Natural killer cell treated with Interleukin-12 subunit alpha and Interleukin-12 subunit beta and Interleukin-15 and Interleukin-18, amount 100 ng/mL, for 72 hours (primary cell): ENCODE measurements at regions not wholly inside any gene's neighbourhood (a gene's known extent, or its start where the extent isn't known, plus 50 kb on each side); places are given as distances from the start of the nearest gene placed in this dataset.

Source experiments
- ATAC-seq, 2 donors: fragments of 150-1000 bp; cut with Tn5 transposase in 1 of 2; sonication (Bioruptor Pico), chemical (Tn5 transposase) in 1 of 2; 2 replicates each; pipeline ENCODE4 v1.10.0; 2021
- DNase-seq: peaks from one replicate; pipeline ENCODE4 v3.0.0; 2022; ENCODE audit warnings: low spot score
- H3K27ac Mint-ChIP-seq, 2 donors: 1 replicate in 1 of 2; 2 replicates in 1 of 2; pipeline ENCODE4 v1.8.0; 2022; ENCODE audit warnings: mixed read lengths in 2 of 2, mild to moderate bottlenecking in 1 of 2, moderate library complexity in 1 of 2
- H3K27me3 Mint-ChIP-seq, 2 donors: 1 replicate in 1 of 2; 2 replicates in 1 of 2; pipeline ENCODE4 v1.8.0; 2022; ENCODE audit warnings: mixed read lengths in 2 of 2
- H3K36me3 Mint-ChIP-seq: one replicate; pipeline ENCODE4 v1.8.0; 2022; ENCODE audit warnings: mixed read lengths
- H3K4me1 Mint-ChIP-seq, 2 donors: 1 replicate in 1 of 2; 2 replicates in 1 of 2; pipeline ENCODE4 v1.8.0; 2022; ENCODE audit warnings: low read depth in 2 of 2, mixed read lengths in 2 of 2, mild to moderate bottlenecking in 1 of 2
- H3K4me3 Mint-ChIP-seq: one replicate; pipeline ENCODE4 v1.8.0; 2022; ENCODE audit warnings: mixed read lengths
- H3K9me3 Mint-ChIP-seq: 2 replicates; pipeline ENCODE4 v1.8.0; 2022; ENCODE audit warnings: mixed read lengths

DNA sequence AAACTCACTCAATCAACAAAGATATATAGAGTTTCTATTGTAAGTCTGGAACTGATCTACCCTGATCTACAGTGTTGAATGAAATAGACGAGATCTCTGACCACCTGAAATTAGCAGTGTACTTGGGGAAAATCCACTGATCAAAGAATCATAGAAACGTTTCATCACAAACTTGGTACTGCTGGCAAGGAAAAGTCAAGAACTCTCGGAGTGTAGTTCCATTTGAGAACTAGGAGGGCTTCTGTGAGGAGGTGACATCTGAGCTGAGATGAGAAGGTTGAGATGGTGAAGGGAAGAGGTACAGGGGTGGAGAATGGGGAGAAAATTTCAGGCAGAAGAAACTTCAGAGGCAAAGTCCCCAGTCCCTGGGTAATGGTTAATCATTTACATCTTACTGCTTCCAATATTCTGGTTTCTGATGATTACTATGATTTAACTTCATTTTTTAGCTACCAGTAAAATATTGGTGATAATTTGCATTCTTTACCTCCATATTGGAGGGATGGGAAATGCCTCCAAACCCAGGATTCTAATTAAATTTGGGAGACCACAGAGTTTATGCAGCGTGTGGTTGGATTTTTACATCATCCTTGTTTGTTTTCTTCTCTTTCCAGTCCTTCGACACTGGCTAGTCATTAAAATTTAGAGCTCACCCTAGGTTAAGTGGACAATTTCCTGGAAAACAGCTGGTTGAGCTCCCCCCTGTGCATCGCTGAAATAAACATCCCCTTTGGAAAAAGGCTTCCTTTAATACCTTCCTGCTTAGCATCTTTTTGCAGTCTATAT is 191.9 kb downstream of the BCAS1 start:
- Mint-ChIP-seq H3K4me1 (peaks cover 30 to 40% of the 10 kb centered on the region in 2 donors), H3K27ac (peak overlapping the region in 1 of 2 donors; percentile 80), H3K36me3 (no peaks in the 10 kb centered on the region), H3K4me3 (peak overlapping the region; percentile 50), H3K27me3 (no peaks in the 10 kb centered on the region), H3K9me3 (peaks cover 5% of the 10 kb centered on the region)
- ATAC-seq = no peak
- no peak for DNase-seq

DNA sequence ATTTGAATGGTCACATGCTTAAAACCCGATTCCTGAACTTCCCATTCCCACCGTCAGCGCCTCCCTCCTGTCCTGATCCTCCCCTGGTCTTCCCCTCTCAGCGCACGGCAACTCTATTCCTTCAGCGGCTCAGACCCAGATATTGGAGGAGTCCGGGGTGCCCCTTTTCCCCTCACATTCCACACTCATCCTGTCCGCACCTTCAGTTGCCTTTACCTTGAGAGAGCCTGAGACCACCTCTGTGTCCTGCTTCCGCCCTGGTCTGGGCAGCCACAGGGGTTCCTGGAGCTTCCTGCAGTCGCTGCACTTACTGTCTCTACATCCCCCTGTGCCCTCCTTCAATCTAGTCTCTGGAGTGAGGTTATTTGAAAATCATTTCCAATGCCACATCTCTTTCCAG is 193.4 kb downstream of the BCAS1 start:
- no peaks in the 10 kb centered on the region for H3K36me3 Mint-ChIP-seq
- peaks cover 39 to 55% of the 10 kb centered on the region in 2 donors for H3K4me1 Mint-ChIP-seq
- no peaks in the 10 kb centered on the region for H3K9me3 Mint-ChIP-seq
- H3K4me3 Mint-ChIP-seq = no peak overlapping the region
- peak overlapping the region; percentile 27 to 80 for H3K27ac Mint-ChIP-seq
- ATAC-seq = no peak
- no peak for DNase-seq
- H3K27me3 Mint-ChIP-seq = no peaks in the 10 kb centered on the region

DNA sequence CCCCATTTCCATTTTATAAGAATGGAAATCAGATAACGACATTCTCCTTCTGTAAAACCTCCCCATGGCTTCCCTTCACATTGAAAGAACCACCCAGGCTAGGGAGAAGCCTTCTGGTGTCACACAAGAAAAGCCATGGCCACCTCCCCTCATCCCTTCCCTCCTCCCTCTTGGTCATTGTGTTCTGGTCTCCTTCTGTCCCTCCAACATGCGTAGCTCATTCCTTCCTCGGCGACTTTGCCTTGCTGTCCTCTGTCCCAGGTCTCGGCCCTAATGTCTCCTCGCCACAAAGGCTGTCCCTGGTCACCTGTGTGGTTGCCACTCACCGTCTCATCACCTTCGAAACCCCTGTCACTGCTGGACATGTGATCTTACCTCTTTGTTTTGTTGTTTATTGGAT is 193.9 kb downstream of the BCAS1 start:
- H3K4me1 Mint-ChIP-seq = peaks cover 42 to 60% of the 10 kb centered on the region in 2 donors
- H3K9me3 Mint-ChIP-seq = no peaks in the 10 kb centered on the region
- DNase-seq (no peak), ATAC-seq (no peak)
- H3K27me3 Mint-ChIP-seq = no peaks in the 10 kb centered on the region
- H3K36me3 Mint-ChIP-seq = no peaks in the 10 kb centered on the region
- H3K27ac Mint-ChIP-seq = peak overlapping the region in 1 of 2 donors; percentile 27
- H3K4me3 Mint-ChIP-seq = no peak overlapping the region

DNA sequence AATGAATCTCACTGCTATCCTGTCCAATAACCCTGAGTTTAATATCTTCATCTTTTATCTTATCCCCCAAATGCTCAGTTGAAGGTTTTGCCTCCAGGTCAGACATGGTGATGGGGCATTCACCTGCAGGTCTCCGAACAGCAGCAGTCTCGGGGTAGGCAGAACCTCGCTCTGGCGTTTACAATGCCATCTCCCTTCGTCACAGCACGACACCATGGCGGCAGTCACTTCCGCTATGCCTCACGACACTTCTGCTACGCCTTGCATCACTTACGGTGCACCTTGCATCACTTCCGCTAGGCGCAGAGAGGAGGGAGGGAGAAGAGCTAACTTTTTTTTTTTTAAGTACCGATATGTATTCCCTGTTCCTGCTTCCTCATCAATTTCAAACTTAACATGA is 194.9 kb downstream of the BCAS1 start:
- DNase-seq (no peak), ATAC-seq (no peak)
- no peaks in the 10 kb centered on the region for H3K36me3 Mint-ChIP-seq
- H3K9me3 Mint-ChIP-seq = no peaks in the 10 kb centered on the region
- H3K27me3 Mint-ChIP-seq = no peaks in the 10 kb centered on the region
- peak overlapping the region in 1 of 2 donors; percentile 14 for H3K27ac Mint-ChIP-seq
- peaks cover 43 to 64% of the 10 kb centered on the region in 2 donors for H3K4me1 Mint-ChIP-seq
- no peak overlapping the region for H3K4me3 Mint-ChIP-seq

DNA sequence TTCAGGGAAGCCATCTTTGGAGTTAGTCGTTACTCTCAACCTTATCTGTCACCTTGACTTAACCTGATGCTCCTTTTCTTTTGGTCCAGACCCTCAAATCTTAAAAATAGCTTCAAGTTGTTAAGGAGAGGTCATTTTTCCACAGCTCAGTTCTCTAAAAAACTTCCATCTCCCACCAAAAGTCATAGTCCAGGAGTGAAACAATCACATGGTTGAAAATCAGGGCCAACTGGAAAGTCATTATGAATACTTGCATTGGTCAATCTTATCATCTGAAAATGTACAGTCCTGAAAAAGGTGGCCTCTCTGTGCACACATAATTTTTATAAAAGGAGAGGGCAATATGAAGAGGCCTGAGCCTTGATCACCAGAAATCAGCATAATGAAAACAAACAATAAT is 195.7 kb downstream of the BCAS1 start:
- Mint-ChIP-seq H3K27me3 (no peaks in the 10 kb centered on the region), H3K9me3 (no peaks in the 10 kb centered on the region), H3K27ac (no peak overlapping the region), H3K36me3 (no peaks in the 10 kb centered on the region), H3K4me1 (peaks cover 43 to 64% of the 10 kb centered on the region in 2 donors), H3K4me3 (no peak overlapping the region)
- ATAC-seq = no peak
- DNase-seq = no peak

DNA sequence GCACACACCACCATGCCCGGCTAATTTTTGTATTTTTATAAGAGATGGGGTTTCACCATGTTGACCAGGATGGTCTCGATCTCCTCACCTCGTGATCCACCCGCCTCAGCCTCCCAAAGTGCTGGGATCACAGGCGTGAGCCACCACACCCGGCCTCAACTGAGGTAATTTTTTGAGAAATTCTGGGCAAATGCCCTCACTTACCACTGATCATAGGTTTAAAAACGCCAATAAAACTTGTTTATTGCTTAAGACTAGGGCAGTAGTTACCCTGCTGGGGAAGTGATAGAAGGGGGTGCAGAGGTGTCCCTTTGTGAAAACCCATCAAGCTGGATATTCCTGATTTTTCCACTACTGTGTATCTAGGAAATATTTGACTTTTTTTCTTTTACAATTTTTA is 196.3 kb downstream of the BCAS1 start:
- Mint-ChIP-seq H3K27ac (no peak overlapping the region), H3K36me3 (no peaks in the 10 kb centered on the region), H3K4me3 (no peak overlapping the region), H3K27me3 (no peaks in the 10 kb centered on the region), H3K4me1 (peaks cover 43 to 64% of the 10 kb centered on the region in 2 donors), H3K9me3 (no peaks in the 10 kb centered on the region)
- ATAC-seq (no peak), DNase-seq (no peak)

DNA sequence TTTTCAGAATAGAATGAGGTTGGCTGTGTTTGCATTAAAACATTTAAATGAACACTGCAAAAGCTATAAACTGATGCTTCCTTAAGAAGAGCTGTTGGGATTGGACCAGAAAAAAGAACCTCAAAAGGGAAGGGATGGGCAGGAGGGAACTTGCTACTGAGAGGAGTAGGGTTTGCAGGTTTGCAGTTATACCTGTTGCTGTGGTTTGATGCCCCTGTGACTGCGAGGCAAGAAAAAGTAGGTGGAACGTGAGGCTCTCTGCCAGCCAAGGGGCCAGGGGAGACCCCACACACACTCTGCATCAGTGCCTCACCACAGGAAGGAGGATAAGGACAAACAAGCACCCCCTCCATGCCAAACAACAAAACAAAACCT is 197.2 kb downstream of the BCAS1 start:
- DNase-seq (no peak), ATAC-seq (no peak)
- Mint-ChIP-seq H3K4me1 (peaks cover 36 to 56% of the 10 kb centered on the region in 2 donors), H3K9me3 (no peaks in the 10 kb centered on the region), H3K36me3 (no peaks in the 10 kb centered on the region), H3K4me3 (peak overlapping the region; percentile 79), H3K27ac (peak overlapping the region; percentile 85 to 93), H3K27me3 (no peaks in the 10 kb centered on the region)

DNA sequence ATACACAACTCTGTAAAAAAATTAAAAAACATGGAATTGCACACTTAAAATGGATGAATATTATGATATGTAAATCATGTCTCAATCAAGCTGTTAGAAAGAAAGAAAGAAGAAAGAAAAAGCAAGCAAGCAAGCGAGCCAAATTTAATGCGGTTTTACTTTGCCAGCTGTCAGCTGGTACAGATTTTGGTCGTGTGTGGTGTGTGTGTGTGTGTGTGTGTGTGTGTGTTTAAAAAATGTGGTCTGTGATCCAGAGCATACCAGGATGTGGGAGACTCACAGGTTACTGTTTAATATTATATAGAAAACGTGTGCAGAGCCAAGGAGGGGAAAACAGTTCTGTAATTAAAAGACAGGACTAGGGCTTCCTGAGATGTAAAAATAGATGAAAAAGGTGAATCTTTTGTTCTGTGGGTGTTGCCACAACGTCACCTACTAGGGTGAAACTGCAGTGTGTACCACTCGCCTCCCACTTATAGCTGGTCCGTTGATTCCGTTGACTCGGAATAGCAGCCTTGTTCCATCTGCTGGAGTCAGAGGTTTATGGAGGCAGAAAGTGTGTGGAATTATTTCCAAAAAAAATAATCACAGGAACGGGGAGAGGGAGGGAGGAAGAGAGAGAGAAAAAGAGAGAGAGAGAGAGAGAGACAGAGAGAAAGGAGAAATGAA is 197.7 kb downstream of the BCAS1 start:
- no peak for DNase-seq
- peak overlapping the region; percentile 85 to 93 for H3K27ac Mint-ChIP-seq
- peak overlapping the region; percentile 79 for H3K4me3 Mint-ChIP-seq
- no peaks in the 10 kb centered on the region for H3K27me3 Mint-ChIP-seq
- H3K9me3 Mint-ChIP-seq = no peaks in the 10 kb centered on the region
- peak in 1 of 2 donors; percentile 57 for ATAC-seq
- peaks cover 36 to 55% of the 10 kb centered on the region in 2 donors for H3K4me1 Mint-ChIP-seq
- no peaks in the 10 kb centered on the region for H3K36me3 Mint-ChIP-seq

DNA sequence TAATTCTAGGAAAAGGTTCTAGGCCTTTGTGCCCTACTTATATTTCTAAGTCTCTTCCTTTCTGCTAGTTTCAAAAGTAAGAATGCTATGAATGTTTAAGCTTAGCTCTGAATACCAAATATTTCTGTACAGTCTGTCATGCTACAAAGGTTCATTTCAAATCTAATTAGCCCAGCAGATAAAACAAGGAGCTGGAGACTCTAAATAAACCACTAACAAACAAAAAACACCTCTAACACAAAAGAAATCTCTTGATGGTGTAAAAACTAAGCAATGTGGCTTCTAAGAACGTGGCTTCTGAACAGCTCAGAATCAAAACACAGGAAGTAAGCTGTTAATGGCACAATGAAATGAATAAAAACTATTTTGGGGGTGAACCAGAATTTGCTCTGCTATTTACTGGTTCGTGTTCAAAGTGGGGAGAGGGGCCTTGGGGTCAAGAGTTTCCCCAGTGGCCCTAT is 198.3 kb downstream of the BCAS1 start:
- Mint-ChIP-seq H3K4me3 (peak overlapping the region; percentile 79), H3K36me3 (no peaks in the 10 kb centered on the region), H3K27ac (peak overlapping the region; percentile 85 to 93), H3K9me3 (no peaks in the 10 kb centered on the region), H3K4me1 (peaks cover 41 to 60% of the 10 kb centered on the region in 2 donors), H3K27me3 (no peaks in the 10 kb centered on the region)
- ATAC-seq = no peak
- DNase-seq = no peak

DNA sequence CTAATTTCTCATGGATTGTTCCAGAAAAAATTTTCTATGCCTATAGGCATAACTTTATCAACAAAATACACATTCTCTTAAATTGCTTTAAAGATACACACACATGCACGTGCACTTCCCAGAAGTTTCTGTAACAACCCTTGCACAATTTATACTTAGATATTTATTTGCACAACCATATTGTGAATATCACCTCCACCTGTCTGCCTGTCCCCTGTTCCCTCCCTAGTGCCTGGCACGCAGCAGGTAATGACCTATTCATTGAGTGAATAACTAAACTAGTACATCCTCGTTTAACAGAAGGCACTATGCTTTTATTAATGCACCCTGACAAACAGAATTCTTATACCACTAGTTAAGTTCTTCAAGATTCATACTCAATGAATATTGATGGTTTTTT is 198.9 kb downstream of the BCAS1 start:
- H3K27ac Mint-ChIP-seq = peak overlapping the region; percentile 85 to 93
- ATAC-seq = no peak
- H3K36me3 Mint-ChIP-seq = no peaks in the 10 kb centered on the region
- H3K4me3 Mint-ChIP-seq = peak overlapping the region; percentile 79
- no peak for DNase-seq
- H3K4me1 Mint-ChIP-seq = peaks cover 47 to 60% of the 10 kb centered on the region in 2 donors
- H3K9me3 Mint-ChIP-seq = no peaks in the 10 kb centered on the region
- H3K27me3 Mint-ChIP-seq = no peaks in the 10 kb centered on the region

DNA sequence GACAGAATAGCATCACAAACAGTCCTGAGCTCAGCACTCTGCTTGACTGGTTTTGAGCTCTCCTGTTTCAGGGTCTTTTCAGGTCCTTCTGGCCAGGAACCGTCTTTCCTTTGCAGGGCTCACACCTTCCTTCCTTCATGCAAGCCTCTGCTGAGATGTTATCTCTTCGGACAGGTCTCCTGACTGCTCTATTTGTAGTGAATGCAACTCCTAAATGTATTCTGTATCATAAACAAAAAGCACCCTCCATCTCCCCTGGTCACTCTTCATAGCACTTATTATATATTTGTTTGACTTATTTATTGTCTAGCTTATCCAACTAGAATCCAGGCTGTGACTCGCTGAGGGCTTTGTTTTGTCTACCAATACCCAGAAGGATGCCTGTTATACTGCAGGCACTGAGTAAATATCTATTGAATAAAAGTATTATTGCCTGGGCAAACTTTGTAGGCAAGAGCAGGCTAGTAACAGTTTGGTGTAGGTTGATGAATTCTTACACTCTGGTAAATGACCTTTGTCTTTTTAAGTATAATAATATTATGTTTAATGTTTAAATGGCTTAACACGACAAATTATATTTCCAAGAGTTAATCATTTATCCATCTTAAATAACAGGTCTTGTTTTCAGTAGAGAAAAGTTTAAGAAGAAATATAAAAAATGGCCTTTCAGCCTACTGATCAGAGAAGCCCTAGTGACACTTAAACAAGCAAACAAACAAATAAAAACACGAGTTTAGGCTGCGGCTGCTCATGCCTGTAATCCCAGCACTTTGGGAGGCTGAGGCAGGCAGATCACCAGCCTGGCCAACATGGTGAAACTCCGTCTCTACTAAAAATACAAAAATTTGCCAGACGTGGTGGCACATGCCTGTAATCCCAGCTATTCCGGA is 199.7 kb downstream of the BCAS1 start:
- Mint-ChIP-seq H3K9me3 (no peaks in the 10 kb centered on the region), H3K4me3 (peak overlapping the region; percentile 11), H3K27me3 (no peaks in the 10 kb centered on the region), H3K27ac (peak overlapping the region; percentile 70 to 93), H3K4me1 (peaks cover 49 to 64% of the 10 kb centered on the region in 2 donors), H3K36me3 (no peaks in the 10 kb centered on the region)
- DNase-seq = no peak
- no peak for ATAC-seq

DNA sequence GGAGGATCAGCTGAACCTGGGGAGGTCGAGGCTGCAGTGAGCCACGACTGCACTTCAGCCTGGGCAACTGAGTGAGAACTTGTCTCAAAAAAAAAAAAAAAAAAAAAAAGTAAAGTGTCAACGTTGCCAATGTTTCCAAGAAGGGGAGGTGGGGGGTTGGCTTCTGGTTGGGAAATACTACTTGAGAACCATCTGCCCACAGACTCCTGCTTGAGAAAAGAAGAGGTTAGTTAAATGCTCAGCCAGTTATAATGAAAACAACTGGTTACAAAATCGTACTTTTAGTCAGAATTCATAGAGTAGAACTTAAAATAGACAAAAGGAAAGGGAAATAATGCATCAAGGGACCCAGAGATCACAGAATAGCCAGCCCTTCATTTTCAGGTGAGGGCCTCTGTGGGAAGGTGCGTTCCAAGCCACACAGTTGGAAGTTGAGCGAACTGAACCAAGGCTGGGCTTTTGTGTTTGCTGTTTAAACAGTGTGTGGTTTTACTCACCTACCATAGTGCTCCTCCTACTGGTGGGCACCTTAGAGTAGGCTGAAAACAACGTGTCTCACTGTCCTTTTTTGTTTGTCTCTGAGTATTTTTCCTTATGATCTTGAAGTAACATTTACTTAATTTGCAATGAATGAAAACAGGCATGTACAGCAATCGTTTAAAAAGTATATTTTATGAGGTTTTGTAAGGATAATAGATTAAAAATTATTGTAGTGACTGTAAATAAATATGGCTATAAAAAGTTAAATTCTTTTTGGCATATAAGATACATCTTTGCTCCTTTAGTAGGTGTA is 200.7 kb downstream of the BCAS1 start:
- Mint-ChIP-seq H3K36me3 (no peaks in the 10 kb centered on the region), H3K4me1 (peaks cover 52 to 66% of the 10 kb centered on the region in 2 donors), H3K9me3 (no peaks in the 10 kb centered on the region), H3K27me3 (no peaks in the 10 kb centered on the region), H3K4me3 (peak overlapping the region; percentile 50), H3K27ac (peak overlapping the region; percentile 70 to 93)
- ATAC-seq = peak; percentile 87 to 90
- DNase-seq = peak; percentile 78

DNA sequence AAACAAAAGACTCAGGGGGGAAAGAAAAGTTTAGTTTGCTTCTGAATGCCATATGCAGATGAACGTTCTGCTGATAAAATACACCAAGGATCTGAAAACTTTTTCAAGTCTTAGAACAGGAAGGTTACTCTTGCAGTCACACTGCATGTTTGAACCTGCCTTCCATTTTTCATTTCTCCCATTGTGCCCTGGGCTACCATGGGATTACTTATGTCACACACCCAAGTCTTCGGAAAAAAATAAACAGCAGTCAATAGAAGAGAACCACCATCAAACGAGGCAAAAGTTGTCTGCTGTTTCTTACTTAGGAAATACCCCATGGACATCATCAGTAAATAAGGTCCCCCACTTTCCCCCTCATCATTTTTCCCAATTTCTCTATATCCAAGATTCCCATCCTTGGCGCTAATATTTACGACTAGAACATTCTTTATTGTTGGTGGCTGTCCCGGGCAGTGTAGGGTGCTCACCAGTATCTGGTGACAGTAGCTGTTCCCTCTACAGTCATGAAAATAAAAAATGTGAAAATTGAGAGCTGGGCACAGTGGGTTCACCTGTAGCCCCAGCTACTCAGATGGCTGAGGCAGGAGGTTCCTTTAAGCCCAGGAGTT is 202.5 kb downstream of the BCAS1 start:
- peak overlapping the region; percentile 81 for H3K4me3 Mint-ChIP-seq
- ATAC-seq = no peak
- no peaks in the 10 kb centered on the region for H3K27me3 Mint-ChIP-seq
- H3K27ac Mint-ChIP-seq = peak overlapping the region; percentile 74 to 82
- H3K9me3 Mint-ChIP-seq = no peaks in the 10 kb centered on the region
- peaks cover 47 to 59% of the 10 kb centered on the region in 2 donors for H3K4me1 Mint-ChIP-seq
- DNase-seq = no peak
- no peaks in the 10 kb centered on the region for H3K36me3 Mint-ChIP-seq
